ENCODE measurements at regions not wholly inside any gene's neighbourhood (a gene's known extent, or its start where the extent isn't known, plus 50 kb on each side); places are given as distances from the start of the nearest gene placed in this dataset.

DNA sequence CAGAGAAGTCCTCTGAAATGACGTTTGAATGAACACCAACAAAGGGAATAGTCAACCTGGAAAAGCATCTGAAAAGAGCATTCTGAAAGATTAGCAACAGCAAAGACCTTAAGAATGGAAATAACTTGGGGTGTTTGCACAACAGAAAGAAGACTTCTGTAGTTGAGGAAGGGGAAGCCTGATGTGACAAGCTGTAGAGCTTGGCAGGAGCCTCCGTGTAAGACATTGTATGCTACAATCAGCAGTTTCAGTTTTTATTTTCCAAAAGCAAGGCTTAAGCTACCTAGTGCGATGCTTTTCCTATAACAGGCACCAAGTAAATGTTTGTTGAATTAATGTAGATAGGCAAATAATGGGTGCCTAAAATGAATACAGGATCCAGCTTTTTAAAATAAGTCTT is 484.0 kb downstream of the SPRY1 start:
- TF ChIP-seq TARDBP (IDR thresholded peaks at IDR 0.05) (no peak), FOXM1 (IDR thresholded peaks at IDR 0.05; ENCODE audit: borderline replicate concordance) (no peak), SUZ12 (IDR thresholded peaks at IDR 0.05) (no peak), FOXA1 (IDR thresholded peaks at IDR 0.05) (no peak), SP1 (IDR thresholded peaks at IDR 0.05) (no peak), NFRKB (IDR thresholded peaks at IDR 0.05) (no peak), ZNF384 (IDR thresholded peaks at IDR 0.05) (no peak)
